HG02943 (cell line): ENCODE measurements at regions not wholly inside any gene's neighbourhood (a gene's known extent, or its start where the extent isn't known, plus 50 kb on each side); places are given as distances from the start of the nearest gene placed in this dataset.
"Not testable (repeated sequence)": the region's sequence is repeated elsewhere in the genome, so short reads cannot be mapped to it uniquely, and the experiment has no call there.

ENCODE experiments used
- ATAC-seq: cut with Tn5 transposase; IDR thresholded peaks from one replicate; pipeline ENCODE4 v1.9.1; 2021; ENCODE audit warnings: mild to moderate bottlenecking, low read depth, moderate library complexity; ENCODE audit not compliant: unreplicated experiment

- no peak for ATAC-seq
Measured at GRCh38 chr13:28607187-28607955, 51.6 kb upstream of the POMP start.

GRCh38 chr13:28606466-28606865 lies 52.5 kb upstream of the POMP start:
- no peak for ATAC-seq

GRCh38 chr13:28605147-28605546 lies 53.8 kb upstream of the POMP start:
- not testable (repeated sequence) for ATAC-seq

GRCh38 chr13:28603043-28603664 lies 55.8 kb upstream of the POMP start:
- ATAC-seq: no peak

GRCh38 chr13:28602580-28602979 lies 56.4 kb upstream of the POMP start:
- no peak for ATAC-seq

GRCh38 chr13:28601581-28601980 lies 57.3 kb upstream of the POMP start:
- ATAC-seq: no peak

- ATAC-seq: no peak
Measured at GRCh38 chr13:28597641-28598040, 61.3 kb upstream of the POMP start.

GRCh38 chr13:28590461-28590860 lies 68.5 kb upstream of the POMP start:
- ATAC-seq: no peak

- no peak for ATAC-seq
Measured at GRCh38 chr13:28588296-28588695, 70.6 kb upstream of the POMP start.

GRCh38 chr13:28587174-28587540 lies 71.8 kb upstream of the POMP start:
- no peak for ATAC-seq

GRCh38 chr13:28586439-28587173 lies 72.3 kb upstream of the POMP start:
- no peak for ATAC-seq

- ATAC-seq: no peak
Measured at GRCh38 chr13:28585561-28585960, 73.4 kb upstream of the POMP start.

- no peak for ATAC-seq
Measured at GRCh38 chr13:28584873-28585381, 74.0 kb upstream of the POMP start.

GRCh38 chr13:28583651-28584091 lies 75.3 kb upstream of the POMP start:
- no peak for ATAC-seq

GRCh38 chr13:28582892-28583240 lies 76.1 kb upstream of the POMP start:
- ATAC-seq: no peak

- ATAC-seq: no peak
Measured at GRCh38 chr13:28582225-28582891, 76.6 kb upstream of the POMP start.

GRCh38 chr13:28581451-28581850 lies 77.5 kb upstream of the POMP start:
- no peak for ATAC-seq

- no peak for ATAC-seq
Measured at GRCh38 chr13:28579736-28580135, 79.2 kb upstream of the POMP start.

GRCh38 chr13:28579322-28579721 lies 79.6 kb upstream of the POMP start:
- ATAC-seq: no peak

- ATAC-seq: no peak
Measured at GRCh38 chr13:28576067-28576466, 81.1 kb upstream of the FLT1 start.

- no peak for ATAC-seq
Measured at GRCh38 chr13:28575200-28575599, 80.3 kb upstream of the FLT1 start.
